ENCODE measurements at regions not wholly inside any gene's neighbourhood (a gene's known extent, or its start where the extent isn't known, plus 50 kb on each side); places are given as distances from the start of the nearest gene placed in this dataset.

DNA sequence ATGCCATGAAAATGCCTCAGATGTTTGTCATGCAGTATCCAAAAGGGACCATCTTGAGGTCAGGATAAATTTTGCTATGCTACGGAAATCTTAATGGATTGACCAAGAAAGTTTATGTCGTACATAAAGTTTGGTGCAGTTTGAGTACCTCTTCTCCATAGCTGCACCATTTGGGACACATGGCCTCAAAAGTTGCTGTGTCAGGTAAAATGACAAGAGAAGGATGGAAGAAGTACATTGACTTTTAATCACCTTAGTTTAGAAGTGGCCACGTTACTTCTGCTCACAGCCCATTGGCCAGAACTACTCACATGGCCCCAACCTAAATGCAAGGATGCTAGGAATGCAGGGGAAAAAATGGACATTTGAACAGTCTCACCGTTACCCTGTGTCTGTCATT, 107.4 kb upstream of the NAMPT start:
- Histone ChIP-seq H3K4me3 (ENCODE audit: low read depth, low read length) (no peak overlapping the region), H3K36me3 (ENCODE audit: control insufficient read depth in 2 of 2, insufficient read depth in 1 of 2, low read length in 2 of 2) (no peaks in the 10 kb centered on the region), H3K9me3 (ENCODE audit: control insufficient read depth, insufficient read depth, low read depth, low read length) (no peaks in the 10 kb centered on the region), H3K4me1 (ENCODE audit: control insufficient read depth, insufficient read depth, low read length) (no peaks in the 10 kb centered on the region), H3K27ac (ENCODE audit: extremely low read depth, low read depth, low read length) (no peak overlapping the region)
- TF ChIP-seq, protein P1, sequence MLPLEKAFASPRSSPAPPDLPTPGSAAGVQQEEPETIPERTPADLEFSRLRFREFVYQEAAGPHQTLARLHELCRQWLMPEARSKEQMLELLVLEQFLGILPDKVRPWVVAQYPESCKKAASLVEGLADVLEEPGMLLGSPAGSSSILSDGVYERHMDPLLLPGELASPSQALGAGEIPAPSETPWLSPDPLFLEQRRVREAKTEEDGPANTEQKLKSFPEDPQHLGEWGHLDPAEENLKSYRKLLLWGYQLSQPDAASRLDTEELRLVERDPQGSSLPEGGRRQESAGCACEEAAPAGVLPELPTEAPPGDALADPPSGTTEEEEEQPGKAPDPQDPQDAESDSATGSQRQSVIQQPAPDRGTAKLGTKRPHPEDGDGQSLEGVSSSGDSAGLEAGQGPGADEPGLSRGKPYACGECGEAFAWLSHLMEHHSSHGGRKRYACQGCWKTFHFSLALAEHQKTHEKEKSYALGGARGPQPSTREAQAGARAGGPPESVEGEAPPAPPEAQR (tag by site-specific recombination; IDR thresholded peaks at IDR 0.05): no peak
- no peak for TF ChIP-seq ZNF514 (tag by site-specific recombination; IDR thresholded peaks at IDR 0.05)
- ChIA-PET POLR2A (no interaction called here), CTCF (interaction anchor here (0.6 to 0.7 kb wide), 2 partner anchors 14 to 89 kb away, joined by 3 to 5 read pairs; no protein-coding TSS in a partner anchor)

DNA sequence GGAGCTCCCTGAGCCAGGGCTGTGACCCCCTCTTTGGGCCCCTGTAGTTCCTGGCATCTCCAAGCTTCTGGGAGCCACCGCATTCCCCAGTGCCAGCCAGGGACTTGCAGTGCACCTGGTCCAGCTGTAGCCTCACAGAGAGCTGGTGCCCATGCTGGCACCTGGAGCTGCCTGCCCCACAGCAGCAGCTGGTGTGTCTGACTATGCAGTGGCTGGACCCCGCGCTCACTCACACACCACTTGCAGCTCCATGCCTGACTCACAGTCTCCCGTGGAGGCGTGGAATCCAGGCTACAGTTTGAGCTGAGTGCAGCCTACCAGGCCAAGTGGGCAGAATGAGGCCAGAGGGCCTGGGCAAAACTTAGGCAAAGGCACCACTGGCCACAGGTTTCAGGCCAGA, 102.2 kb upstream of the NAMPT start:
- POLR2A ChIA-PET: no interaction called here
- Histone ChIP-seq H3K36me3 (ENCODE audit: control insufficient read depth in 2 of 2, insufficient read depth in 1 of 2, low read length in 2 of 2) (no peaks in the 10 kb centered on the region), H3K27ac (ENCODE audit: extremely low read depth, low read depth, low read length) (no peak overlapping the region), H3K4me1 (ENCODE audit: control insufficient read depth, insufficient read depth, low read length) (no peaks in the 10 kb centered on the region), H3K9me3 (ENCODE audit: control insufficient read depth, insufficient read depth, low read depth, low read length) (no peaks in the 10 kb centered on the region), H3K4me3 (ENCODE audit: low read depth, low read length) (no peak overlapping the region)
- CTCF ChIA-PET: no interaction called here
- TF ChIP-seq, protein P2, sequence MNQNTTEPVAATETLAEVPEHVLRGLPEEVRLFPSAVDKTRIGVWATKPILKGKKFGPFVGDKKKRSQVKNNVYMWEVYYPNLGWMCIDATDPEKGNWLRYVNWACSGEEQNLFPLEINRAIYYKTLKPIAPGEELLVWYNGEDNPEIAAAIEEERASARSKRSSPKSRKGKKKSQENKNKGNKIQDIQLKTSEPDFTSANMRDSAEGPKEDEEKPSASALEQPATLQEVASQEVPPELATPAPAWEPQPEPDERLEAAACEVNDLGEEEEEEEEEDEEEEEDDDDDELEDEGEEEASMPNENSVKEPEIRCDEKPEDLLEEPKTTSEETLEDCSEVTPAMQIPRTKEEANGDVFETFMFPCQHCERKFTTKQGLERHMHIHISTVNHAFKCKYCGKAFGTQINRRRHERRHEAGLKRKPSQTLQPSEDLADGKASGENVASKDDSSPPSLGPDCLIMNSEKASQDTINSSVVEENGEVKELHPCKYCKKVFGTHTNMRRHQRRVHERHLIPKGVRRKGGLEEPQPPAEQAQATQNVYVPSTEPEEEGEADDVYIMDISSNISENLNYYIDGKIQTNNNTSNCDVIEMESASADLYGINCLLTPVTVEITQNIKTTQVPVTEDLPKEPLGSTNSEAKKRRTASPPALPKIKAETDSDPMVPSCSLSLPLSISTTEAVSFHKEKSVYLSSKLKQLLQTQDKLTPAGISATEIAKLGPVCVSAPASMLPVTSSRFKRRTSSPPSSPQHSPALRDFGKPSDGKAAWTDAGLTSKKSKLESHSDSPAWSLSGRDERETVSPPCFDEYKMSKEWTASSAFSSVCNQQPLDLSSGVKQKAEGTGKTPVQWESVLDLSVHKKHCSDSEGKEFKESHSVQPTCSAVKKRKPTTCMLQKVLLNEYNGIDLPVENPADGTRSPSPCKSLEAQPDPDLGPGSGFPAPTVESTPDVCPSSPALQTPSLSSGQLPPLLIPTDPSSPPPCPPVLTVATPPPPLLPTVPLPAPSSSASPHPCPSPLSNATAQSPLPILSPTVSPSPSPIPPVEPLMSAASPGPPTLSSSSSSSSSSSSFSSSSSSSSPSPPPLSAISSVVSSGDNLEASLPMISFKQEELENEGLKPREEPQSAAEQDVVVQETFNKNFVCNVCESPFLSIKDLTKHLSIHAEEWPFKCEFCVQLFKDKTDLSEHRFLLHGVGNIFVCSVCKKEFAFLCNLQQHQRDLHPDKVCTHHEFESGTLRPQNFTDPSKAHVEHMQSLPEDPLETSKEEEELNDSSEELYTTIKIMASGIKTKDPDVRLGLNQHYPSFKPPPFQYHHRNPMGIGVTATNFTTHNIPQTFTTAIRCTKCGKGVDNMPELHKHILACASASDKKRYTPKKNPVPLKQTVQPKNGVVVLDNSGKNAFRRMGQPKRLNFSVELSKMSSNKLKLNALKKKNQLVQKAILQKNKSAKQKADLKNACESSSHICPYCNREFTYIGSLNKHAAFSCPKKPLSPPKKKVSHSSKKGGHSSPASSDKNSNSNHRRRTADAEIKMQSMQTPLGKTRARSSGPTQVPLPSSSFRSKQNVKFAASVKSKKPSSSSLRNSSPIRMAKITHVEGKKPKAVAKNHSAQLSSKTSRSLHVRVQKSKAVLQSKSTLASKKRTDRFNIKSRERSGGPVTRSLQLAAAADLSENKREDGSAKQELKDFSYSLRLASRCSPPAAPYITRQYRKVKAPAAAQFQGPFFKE (tag by site-specific recombination; IDR thresholded peaks at IDR 0.05; ENCODE audit: borderline replicate concordance): no peak
- no peak for TF ChIP-seq ZNF768 (tag by site-specific recombination; IDR thresholded peaks at IDR 0.05)
- no peak for TF ChIP-seq PRDM1 (tag by site-specific recombination; IDR thresholded peaks at IDR 0.05)
- TF ChIP-seq TCF7L2 (IDR thresholded peaks at IDR 0.05; ENCODE audit: borderline replicate concordance, low read depth, low read length): no peak
- no peak for TF ChIP-seq ZNF112 (tag by site-specific recombination; IDR thresholded peaks at IDR 0.05)
- TF ChIP-seq ZSCAN30 (tag by site-specific recombination; IDR thresholded peaks at IDR 0.05): no peak
- TF ChIP-seq, protein P3, sequence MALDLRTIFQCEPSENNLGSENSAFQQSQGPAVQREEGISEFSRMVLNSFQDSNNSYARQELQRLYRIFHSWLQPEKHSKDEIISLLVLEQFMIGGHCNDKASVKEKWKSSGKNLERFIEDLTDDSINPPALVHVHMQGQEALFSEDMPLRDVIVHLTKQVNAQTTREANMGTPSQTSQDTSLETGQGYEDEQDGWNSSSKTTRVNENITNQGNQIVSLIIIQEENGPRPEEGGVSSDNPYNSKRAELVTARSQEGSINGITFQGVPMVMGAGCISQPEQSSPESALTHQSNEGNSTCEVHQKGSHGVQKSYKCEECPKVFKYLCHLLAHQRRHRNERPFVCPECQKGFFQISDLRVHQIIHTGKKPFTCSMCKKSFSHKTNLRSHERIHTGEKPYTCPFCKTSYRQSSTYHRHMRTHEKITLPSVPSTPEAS (tag by site-specific recombination; IDR thresholded peaks at IDR 0.05): no peak
- TF ChIP-seq ZNF792 (tag by site-specific recombination; IDR thresholded peaks at IDR 0.05): no peak
- TF ChIP-seq, protein P4, sequence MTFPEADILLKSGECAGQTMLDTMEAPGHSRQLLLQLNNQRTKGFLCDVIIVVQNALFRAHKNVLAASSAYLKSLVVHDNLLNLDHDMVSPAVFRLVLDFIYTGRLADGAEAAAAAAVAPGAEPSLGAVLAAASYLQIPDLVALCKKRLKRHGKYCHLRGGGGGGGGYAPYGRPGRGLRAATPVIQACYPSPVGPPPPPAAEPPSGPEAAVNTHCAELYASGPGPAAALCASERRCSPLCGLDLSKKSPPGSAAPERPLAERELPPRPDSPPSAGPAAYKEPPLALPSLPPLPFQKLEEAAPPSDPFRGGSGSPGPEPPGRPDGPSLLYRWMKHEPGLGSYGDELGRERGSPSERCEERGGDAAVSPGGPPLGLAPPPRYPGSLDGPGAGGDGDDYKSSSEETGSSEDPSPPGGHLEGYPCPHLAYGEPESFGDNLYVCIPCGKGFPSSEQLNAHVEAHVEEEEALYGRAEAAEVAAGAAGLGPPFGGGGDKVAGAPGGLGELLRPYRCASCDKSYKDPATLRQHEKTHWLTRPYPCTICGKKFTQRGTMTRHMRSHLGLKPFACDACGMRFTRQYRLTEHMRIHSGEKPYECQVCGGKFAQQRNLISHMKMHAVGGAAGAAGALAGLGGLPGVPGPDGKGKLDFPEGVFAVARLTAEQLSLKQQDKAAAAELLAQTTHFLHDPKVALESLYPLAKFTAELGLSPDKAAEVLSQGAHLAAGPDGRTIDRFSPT (tag by site-specific recombination; IDR thresholded peaks at IDR 0.05): no peak
- no peak for TF ChIP-seq ZNF76 (tag by site-specific recombination; IDR thresholded peaks at IDR 0.05; ENCODE audit: borderline replicate concordance, low read depth)
- TF ChIP-seq BCL11A (tag by site-specific recombination; IDR thresholded peaks at IDR 0.05; ENCODE audit: low read depth): no peak
- no peak for TF ChIP-seq YY2 (tag by site-specific recombination; IDR thresholded peaks at IDR 0.05)
- TF ChIP-seq ZNF350 (tag by site-specific recombination; IDR thresholded peaks at IDR 0.05): no peak
- TF ChIP-seq, protein P5, sequence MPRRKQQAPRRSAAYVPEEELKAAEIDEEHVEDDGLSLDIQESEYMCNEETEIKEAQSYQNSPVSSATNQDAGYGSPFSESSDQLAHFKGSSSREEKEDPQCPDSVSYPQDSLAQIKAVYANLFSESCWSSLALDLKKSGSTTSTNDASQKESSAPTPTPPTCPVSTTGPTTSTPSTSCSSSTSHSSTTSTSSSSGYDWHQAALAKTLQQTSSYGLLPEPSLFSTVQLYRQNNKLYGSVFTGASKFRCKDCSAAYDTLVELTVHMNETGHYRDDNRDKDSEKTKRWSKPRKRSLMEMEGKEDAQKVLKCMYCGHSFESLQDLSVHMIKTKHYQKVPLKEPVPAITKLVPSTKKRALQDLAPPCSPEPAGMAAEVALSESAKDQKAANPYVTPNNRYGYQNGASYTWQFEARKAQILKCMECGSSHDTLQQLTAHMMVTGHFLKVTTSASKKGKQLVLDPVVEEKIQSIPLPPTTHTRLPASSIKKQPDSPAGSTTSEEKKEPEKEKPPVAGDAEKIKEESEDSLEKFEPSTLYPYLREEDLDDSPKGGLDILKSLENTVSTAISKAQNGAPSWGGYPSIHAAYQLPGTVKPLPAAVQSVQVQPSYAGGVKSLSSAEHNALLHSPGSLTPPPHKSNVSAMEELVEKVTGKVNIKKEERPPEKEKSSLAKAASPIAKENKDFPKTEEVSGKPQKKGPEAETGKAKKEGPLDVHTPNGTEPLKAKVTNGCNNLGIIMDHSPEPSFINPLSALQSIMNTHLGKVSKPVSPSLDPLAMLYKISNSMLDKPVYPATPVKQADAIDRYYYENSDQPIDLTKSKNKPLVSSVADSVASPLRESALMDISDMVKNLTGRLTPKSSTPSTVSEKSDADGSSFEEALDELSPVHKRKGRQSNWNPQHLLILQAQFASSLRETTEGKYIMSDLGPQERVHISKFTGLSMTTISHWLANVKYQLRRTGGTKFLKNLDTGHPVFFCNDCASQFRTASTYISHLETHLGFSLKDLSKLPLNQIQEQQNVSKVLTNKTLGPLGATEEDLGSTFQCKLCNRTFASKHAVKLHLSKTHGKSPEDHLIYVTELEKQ (tag by site-specific recombination; IDR thresholded peaks at IDR 0.05; ENCODE audit: borderline replicate concordance): no peak
- no peak for TF ChIP-seq ZNF311 (tag by site-specific recombination; IDR thresholded peaks at IDR 0.05; ENCODE audit: borderline replicate concordance)
- TF ChIP-seq, protein P6, sequence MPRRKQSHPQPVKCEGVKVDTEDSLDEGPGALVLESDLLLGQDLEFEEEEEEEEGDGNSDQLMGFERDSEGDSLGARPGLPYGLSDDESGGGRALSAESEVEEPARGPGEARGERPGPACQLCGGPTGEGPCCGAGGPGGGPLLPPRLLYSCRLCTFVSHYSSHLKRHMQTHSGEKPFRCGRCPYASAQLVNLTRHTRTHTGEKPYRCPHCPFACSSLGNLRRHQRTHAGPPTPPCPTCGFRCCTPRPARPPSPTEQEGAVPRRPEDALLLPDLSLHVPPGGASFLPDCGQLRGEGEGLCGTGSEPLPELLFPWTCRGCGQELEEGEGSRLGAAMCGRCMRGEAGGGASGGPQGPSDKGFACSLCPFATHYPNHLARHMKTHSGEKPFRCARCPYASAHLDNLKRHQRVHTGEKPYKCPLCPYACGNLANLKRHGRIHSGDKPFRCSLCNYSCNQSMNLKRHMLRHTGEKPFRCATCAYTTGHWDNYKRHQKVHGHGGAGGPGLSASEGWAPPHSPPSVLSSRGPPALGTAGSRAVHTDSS (tag by site-specific recombination; IDR thresholded peaks at IDR 0.05): no peak
- TF ChIP-seq ZNF433 (tag by site-specific recombination; IDR thresholded peaks at IDR 0.05; ENCODE audit: low read depth): no peak
